ENCODE measurements at regions not wholly inside any gene's neighbourhood (a gene's known extent, or its start where the extent isn't known, plus 50 kb on each side); places are given as distances from the start of the nearest gene placed in this dataset.
A peak's percentile ranks its signal among the peaks of the same experiment; 100 is the strongest.
"Not testable (repeated sequence)": the region's sequence is repeated elsewhere in the genome, so short reads cannot be mapped to it uniquely, and the experiment has no call there.

DNA sequence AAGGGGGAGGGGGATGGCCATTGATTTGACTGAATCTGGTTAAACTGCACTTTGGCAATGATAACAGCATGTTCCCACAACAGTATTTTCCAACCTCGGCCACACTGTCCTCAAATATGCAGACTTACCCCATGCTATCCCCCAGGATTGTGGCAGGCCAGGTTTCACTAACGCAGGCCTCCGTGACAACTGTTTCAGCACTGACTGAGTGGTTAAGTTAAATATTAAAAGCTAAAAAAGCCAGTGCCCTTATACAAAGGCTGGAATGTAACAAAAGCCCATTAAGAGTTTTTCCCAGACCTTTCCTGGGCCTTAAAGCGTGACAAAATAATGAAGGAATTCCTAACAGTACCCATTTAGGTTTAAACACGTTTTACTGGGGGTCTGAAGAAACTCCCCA is 202.9 kb downstream of the USP25 start:
- DNase-seq (ENCODE audit: low read depth): no peak

DNA sequence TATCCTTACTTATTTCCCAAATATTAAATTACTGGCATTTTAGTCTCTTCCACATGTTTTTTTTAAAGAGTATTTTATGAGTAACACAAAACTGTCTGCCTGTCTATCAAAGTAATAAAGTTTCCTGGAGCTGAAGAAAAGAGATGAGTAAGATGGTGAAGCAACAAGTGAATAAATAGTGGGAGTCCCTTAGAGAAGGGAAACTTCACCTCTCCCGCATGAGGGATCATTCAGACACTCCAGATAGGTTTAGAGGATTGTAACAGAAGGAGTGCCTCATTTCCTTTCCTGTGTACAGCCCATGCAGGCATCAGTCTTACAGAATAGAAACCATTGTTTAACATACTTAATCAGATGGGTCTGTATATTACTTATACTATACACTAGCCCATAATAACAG is 205.7 kb downstream of the USP25 start:
- DNase-seq (ENCODE audit: low read depth): no peak

- DNase-seq (ENCODE audit: low read depth): no peak
Observed at GRCh38 chr21:15943009-15943666, 213.4 kb downstream of the USP25 start.

DNA sequence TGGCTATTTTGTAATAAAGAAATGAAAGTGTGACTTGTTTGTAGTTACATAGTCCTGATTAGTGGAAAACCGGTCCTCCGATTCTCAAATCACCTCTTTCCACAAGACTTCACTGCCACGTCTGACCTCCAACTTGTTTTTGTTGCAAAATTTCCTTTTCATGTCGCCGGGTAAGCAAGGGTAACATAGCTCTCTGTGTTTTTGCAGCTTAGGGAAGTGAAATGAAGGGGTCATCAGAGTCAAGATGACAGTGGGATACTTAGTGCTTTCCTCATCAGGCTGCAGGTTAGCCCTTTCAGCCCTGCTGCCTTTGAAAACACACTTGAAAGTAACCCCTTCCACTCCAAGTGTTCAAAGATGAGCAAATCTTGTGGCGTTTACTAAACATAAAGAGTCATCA is 217.9 kb downstream of the USP25 start:
- no peak for DNase-seq (ENCODE audit: low read depth)

GRCh38 chr21:15953551-15954116 is 223.9 kb downstream of the USP25 start:
- DNase-seq (ENCODE audit: low read depth): no peak

GRCh38 chr21:15964236-15964855 is 234.6 kb downstream of the USP25 start:
- DNase-seq (ENCODE audit: low read depth): no peak

GRCh38 chr21:15966231-15966630 is 236.4 kb downstream of the USP25 start:
- no peak for DNase-seq (ENCODE audit: low read depth)

- no peak for DNase-seq (ENCODE audit: low read depth)
Observed at GRCh38 chr21:15966651-15967050, 236.9 kb downstream of the USP25 start.

DNA sequence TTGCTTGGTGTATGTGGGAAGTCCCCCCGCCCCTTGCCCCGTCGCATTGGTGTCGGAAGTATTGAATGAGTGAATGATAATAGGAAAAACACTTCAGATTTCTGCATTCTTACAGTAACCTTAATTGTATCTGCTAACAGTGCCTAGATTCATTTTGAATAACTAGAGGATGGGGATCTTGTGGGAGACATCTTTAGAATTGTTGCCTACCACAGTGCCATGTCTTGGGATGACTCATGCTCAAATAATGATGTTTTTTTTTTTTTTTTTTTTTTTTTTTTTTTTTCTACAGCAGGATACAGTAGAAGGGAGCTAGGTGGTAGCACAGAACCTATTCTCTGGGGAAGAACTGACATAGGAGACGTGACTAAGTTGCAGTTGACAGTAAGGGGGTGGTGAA is 237.9 kb downstream of the USP25 start:
- DNase-seq (ENCODE audit: low read depth): no peak

GRCh38 chr21:15968776-15969310 is 239.1 kb downstream of the USP25 start:
- no peak for DNase-seq (ENCODE audit: low read depth)

DNA sequence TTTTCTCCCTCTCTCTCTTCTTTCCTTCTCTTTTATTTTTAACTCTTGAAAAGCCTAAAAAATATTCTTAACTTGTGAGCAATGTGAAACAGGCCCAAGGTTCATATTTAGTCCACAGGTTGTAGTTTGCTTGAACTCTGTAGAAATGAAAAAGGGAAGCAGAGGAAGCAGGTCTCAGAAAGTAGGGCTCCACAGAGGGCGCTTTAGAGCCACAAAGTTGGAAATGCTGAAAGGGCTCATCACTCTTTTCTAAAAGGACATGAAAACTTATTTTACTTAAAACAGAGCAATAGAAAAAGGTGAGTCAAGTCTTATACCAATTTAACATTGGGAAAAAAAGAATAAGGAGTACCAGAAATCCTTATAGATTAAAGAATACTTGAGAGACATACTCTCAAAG is 247.0 kb downstream of the USP25 start:
- no peak for DNase-seq (ENCODE audit: low read depth)

GRCh38 chr21:15978215-15978738 is 248.5 kb downstream of the USP25 start:
- peak; percentile 10 for DNase-seq (ENCODE audit: low read depth)

GRCh38 chr21:15979493-15979892 is 249.7 kb downstream of the USP25 start:
- not testable (repeated sequence) for DNase-seq (ENCODE audit: low read depth)

DNA sequence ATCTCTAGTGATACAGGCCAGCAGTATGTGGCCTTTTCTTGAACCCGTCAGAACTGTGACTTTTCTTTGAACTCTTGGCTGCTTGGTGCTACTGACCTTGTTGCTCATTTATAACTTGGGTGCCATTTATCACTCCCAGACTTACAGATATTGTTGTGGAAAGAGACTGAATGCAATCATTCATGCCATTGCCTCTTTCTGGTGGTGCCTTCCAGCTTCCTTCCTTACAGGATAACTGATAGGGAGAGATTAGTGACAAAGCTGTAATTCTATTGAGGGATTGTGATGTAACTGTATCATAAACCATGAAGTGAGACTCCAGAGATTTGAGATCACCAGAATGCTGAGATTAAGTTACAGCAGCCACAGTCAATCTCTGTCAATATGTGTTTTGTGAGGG is 256.5 kb downstream of the USP25 start:
- DNase-seq (ENCODE audit: low read depth): no peak

DNA sequence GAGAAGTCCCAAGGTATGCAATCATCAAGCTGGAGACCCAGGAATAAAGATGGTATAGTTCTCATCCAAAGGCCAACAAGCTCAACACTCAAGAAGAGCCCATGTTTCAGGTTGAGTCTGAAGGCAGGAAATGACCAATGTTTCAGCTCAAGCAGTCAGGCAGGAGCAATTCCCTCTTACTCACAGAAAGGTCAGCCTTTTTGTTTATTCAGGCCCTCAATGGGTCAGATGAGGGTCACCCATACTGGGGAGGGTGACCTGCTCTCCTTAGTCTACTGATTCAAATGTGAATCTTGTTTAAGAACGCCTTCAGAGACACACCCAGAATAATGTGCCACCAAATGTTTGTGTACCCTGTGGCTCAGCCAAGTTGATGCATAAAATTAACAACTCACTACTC is 262.4 kb downstream of the USP25 start:
- DNase-seq (ENCODE audit: low read depth): no peak

DNA sequence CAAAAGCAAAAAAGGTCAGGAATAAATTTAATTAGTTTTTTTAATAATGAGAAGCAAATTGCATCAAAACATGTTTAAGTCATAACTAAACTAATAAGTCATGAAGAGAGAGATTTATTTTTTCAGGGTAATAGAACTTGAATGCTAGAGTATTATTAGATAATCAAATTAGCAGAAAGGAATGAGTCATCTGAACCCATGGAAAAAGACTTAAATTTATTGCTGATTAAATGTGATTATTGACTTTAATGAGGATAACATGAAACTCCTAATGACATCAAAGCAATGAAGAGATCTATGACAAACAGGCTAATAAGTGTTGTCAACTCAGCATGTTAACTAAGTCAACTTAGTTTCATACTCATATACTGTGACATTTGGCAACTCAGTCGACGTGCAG is 264.2 kb downstream of the USP25 start:
- DNase-seq (ENCODE audit: low read depth): no peak

DNA sequence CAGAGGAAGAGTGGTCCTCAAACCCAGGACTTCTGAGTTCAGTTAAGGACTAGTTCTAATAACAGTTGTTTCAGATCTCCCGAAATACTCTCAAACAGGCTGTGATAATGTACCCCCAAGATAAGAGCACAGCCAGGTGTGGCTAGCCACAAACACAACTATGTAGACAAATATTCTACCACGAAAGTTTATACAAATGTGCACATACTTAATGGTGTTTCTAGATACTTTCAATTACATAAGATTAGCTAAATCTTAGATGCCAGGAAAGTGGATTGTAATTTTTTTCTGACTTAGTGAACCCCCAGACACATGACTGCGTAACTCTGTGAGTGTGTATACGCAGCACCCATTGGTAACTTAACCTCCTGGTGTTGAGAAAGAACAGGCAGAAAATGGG is 270.0 kb downstream of the USP25 start:
- no peak for DNase-seq (ENCODE audit: low read depth)

DNA sequence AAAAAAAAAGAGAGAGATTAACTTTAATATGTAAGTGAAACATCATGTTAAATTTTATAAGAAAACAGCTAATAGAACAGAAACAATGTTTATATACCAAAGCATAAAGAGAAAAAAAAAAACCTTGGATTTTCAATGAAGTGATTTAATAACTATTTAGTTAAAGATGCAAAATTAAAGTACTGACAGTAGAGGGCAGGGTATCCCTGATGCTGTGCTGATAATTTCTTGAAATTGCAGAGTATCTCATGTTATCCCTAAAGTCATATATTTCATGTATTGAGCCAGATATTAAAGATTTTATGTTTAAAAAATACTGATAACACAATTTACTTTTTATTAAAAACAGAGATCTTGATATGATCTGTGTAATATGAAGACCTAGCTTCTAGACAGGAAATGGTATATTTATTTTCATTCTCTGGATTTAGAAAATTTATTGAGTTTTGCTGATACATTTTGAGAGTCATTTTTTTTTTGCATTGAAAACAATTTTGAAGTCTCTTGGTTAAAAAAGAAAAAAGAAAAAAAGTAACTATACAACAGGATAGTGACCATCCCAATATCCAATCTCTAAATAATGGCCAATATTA is 273.2 kb downstream of the USP25 start:
- peak; percentile 12 for DNase-seq (ENCODE audit: low read depth)

DNA sequence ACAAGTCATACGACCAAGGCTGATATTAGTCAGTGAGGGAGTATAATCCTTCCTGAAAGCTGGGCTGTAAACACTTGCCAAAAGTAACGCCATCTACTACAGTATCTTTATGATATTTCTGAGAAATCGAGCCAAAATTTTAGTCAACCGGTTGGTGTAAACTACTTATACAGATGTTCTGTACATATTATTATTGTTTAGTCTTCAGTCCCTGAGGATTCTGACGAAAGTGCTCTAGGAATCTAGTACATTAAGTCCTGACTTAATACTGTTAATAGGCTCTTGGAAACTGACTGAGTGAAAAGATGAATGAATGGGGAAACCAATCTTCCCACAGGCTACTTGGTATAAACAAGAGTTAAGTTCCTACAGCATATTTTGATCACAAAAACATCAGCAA is 274.3 kb downstream of the USP25 start:
- no peak for DNase-seq (ENCODE audit: low read depth)

DNA sequence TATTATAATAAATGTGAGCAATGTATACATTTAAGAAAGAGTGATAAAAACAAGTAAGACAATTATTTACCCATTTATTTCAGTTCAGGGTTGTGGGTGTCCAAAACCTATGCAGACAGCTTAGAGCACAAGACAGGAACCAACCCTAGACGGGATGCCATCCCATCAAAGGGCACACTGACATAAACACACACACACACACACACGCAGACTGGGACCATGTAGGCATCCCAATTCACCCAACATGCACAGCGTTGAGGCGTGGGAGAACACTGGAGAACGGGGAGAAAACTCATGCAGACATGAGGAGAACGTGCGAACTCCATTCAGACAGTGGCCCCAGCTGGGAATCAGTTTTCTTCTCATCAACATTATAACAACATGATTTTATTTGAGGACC is 274.7 kb downstream of the USP25 start:
- DNase-seq (ENCODE audit: low read depth): no peak

- DNase-seq (ENCODE audit: low read depth): no peak
Observed at GRCh38 chr21:16005996-16006395, 276.2 kb downstream of the USP25 start.

DNA sequence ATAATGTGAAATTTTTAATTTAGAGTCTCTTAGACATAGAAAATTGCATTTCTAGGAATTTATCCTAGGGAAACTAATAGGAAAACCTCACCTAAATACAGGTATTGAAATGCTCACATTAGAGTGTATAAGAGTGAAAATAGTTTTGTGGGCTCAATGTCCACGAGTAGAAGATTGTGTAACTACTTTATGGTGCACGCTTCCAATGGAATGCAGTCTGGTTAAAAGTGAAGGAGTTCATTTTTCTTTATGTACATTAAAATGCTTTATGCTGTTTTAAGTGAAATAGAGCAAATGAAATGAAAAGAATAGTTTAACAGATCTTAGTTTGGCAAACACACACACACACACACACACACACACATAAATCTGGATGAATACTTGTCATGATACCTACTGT is 278.2 kb downstream of the USP25 start:
- DNase-seq (ENCODE audit: low read depth): no peak

- DNase-seq (ENCODE audit: low read depth): no peak
Observed at GRCh38 chr21:16011719-16012118, 281.9 kb downstream of the USP25 start.

Measured in GM04504 (cell line).